GM19324 (cell line): ENCODE measurements at regions not wholly inside any gene's neighbourhood (a gene's known extent, or its start where the extent isn't known, plus 50 kb on each side); places are given as distances from the start of the nearest gene placed in this dataset.

Experiments
- ATAC-seq: cut with Tn5 transposase; IDR thresholded peaks from one replicate; pipeline ENCODE4 v1.9.1; 2021; ENCODE audit warnings: mild to moderate bottlenecking, moderate library complexity; ENCODE audit not compliant: unreplicated experiment, low FRiP score

GRCh38 chr13:76383676-76384461 is 502.3 kb downstream of the KCTD12 start:
- no peak for ATAC-seq

- ATAC-seq: no peak
Measured at GRCh38 chr13:76380446-76381065, 505.6 kb downstream of the KCTD12 start.

GRCh38 chr13:76379341-76380105 is 506.7 kb downstream of the KCTD12 start:
- ATAC-seq: no peak

- ATAC-seq: no peak
Measured at GRCh38 chr13:76378767-76379166, 507.4 kb downstream of the KCTD12 start.

- no peak for ATAC-seq
Measured at GRCh38 chr13:76363682-76364289, 522.4 kb downstream of the KCTD12 start.

DNA sequence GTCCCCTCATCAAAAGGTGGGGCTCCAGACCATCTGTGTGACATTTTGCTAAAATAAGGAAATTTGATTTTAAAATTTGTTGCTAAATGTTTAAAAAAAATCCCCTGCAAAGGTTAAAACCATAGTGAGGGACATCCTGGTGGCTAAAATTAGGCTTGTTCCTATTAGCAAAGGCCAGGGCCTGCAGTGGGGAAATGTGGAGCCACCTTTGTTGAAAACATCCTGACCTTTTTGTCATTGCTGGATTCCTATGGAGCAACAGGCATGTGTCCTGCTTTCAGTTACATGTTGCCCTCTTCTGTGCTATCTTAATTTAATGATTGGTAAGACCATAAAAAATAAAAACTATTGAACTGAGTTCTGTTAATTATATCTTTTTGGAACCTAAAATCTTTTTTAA is 524.3 kb downstream of the KCTD12 start:
- ATAC-seq: no peak

DNA sequence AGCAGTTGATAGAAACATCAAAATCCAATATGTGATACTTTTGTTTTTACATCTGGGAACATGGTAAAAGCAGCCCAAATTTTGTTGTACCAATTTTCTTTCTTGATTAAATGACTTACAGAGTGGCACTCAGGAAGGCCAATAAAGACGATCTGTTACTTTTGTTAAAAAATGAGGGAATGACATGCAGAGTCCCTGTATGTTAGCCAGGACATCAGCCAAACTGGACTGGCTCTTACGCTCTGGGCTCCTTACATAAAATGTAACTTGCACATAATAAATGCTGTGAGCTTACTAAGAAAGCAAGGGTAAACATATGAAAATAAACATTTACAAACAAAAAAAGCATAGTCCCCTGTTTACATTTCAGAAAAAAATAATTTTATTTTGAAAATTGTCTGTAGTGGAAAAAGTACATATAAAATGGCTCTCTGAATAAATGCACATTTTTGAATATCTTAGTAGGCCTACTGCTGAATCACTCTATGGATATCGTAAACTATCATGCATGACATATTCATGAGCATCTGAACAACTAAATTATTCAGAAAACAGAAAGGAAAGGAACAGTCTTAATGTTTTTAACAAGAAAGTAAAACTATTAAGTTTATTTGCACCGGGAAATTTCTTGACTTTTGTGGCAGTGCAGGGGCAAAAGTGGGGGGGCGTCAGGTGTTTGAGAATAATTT is 534.5 kb downstream of the KCTD12 start:
- ATAC-seq: no peak

- no peak for ATAC-seq
Measured at GRCh38 chr13:76350399-76350798, 535.8 kb downstream of the KCTD12 start.

DNA sequence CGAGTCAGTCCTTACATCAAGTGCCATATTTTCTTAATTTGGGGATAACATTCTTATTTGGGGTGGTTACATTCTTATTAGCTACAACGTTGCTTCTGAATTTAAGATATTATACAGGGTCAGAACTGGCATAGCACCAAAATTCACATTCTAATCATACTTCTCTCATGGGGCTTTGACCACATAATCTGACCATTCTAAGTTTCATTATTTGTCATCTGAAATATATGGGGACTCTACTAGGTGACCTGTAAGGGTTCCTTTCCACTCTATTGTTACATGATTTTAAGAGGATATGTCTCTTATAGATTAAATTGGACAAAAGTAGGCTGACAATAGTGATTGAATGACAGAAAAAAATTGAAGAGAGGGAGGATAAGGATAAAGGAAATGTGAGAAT is 536.5 kb downstream of the KCTD12 start:
- no peak for ATAC-seq

GRCh38 chr13:76339649-76340048 is 546.6 kb downstream of the KCTD12 start:
- no peak for ATAC-seq

- no peak for ATAC-seq
Measured at GRCh38 chr13:76338003-76338402, 548.2 kb downstream of the KCTD12 start.

- ATAC-seq: no peak
Measured at GRCh38 chr13:76336889-76337844, 549.0 kb downstream of the KCTD12 start.

- ATAC-seq: no peak
Measured at GRCh38 chr13:76335463-76335862, 550.7 kb downstream of the KCTD12 start.

DNA sequence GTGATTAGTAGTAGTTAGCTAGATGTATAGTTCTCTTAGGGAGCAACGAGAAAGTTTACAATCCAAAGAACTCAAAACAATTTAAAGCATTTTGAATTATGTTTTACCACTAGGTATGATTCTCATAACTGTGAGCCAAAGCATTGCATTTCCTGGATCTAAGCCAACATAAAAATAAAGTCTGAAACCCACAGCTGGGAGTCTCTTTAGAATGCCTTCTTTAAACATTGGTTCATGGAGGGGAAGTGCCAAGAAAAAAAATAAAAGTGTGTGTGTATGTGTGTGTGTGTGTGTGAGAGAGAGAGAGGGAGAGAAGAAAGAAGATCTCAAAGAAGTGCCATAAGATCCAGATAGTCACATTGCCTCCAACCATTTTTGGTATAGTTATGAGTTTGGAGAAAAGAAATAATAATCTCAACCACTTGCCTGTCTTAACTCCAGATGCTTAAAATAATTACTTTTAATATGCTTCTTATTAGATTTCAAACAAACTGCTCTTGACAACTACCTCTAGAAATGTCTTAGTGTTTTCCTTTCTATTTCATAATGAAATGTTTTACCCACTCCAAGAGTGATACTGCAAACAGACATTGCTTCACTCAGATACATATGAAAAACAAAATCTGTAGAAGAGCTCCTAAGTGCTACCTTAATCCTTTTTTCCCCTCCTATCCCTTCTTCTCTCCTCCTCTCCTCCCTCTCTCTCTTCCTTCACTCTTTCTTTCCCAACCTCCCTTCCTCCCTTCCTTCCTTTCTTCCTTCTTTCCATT is 554.1 kb downstream of the KCTD12 start:
- no peak for ATAC-seq

- ATAC-seq: no peak
Measured at GRCh38 chr13:76330761-76331160, 555.4 kb downstream of the KCTD12 start.

DNA sequence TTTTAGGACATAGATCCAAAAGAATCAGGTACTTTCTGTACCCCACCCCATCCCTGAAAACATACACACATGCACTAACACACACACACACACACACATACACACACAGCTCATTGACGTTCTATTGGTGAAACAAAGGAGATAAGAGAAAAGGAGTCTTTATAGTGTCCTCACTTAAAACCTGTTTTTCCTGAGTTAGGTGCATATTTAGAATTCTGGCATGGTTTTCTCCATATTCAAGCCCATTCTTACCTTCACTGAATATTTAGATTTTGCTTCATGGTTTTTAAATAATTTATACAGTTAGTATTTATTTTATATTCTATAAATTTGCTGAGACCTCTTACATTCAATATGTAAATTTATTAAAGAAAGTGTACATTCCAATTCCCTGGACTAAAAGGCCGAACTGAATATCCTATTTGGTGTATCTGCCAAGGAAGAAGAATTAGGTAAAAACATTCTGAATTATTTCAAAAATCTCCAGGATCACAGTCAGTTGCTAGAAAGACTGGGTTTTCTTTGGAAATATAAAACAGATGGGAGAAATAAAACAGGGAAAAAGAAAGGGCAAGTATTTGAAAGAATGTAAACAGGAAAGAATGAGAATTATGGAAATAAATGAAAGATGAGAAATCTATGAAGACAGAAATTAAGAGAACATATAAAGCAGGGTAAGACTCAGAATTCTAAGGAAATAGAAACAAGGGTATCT is 556.2 kb downstream of the KCTD12 start:
- ATAC-seq: no peak

DNA sequence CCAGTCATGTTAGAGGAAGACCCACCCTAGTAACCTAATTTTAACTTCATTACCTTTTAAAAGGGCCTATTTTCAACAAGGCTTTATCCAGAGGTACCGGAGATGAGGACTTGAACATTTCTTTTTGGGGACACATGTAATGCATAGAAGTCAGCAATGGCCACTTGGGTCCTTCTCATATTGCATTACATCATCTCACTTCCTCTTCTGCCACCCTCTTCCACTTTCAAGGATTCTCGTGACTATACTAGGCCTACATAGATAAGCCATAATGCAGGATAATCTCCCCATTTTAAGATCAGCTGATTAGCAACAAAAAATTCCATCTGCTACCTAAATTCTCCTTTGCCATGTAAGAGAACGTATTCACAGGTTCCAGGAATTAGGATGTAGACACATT is 557.2 kb downstream of the KCTD12 start:
- no peak for ATAC-seq

DNA sequence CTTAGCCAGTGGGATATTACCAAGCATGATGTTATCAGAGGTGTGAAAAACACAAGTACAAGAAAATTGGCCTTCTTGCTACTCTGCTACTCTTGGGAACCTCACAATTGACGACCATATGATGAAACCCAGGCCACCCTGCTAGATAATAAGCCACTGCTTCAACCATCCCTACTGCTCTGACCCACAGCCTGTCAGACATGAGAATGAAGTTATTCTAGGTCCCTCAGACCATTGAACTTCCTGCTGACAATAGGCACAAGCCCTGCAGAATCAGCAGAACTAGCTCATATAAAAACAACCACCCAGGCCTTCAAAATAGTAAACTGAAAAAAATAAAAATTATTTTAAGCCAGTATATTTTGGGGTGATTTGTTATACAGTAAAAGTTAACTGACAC is 559.9 kb downstream of the KCTD12 start:
- no peak for ATAC-seq
